ENCODE measurements at regions not wholly inside any gene's neighbourhood (a gene's known extent, or its start where the extent isn't known, plus 50 kb on each side); places are given as distances from the start of the nearest gene placed in this dataset.

DNA sequence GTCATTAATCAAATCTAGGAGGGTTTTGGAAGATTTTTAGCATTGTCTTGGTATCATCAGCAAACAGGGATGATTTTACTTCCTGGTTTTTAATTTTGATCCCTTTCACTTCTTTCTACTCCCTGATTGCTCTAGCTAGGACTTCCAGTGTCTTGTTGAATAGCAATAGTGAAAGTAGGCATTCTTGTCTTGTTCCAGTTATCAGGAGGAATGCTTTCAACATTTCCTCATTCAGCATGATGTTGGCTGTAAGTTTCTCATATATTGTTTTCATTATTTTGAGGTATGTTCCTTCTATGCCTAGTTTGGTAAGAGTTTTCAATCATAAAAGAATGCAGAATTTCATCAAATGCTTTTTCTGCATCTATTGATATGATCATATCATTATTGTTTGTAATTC, 244.2 kb upstream of the CLEC14A start:
- DNase-seq = no peak

DNA sequence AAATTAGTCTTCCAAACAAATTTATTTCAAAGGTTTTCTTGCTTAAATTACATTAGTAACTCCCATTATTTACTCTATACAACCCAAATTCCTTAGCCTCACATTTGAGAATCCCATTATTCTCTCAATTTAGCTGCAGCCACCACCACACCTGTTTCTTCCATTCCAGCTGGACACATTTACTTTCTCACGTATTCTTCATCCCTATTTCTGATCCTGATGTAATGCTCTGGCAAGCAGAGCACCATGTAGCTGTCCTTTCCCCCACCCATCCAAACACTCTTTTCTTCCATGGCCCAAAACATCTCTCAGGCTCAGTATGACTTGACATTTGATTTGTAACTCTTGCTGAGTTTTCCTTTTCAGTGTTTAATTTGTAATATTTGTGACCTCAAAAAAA, 240.2 kb upstream of the CLEC14A start:
- no peak for DNase-seq

DNA sequence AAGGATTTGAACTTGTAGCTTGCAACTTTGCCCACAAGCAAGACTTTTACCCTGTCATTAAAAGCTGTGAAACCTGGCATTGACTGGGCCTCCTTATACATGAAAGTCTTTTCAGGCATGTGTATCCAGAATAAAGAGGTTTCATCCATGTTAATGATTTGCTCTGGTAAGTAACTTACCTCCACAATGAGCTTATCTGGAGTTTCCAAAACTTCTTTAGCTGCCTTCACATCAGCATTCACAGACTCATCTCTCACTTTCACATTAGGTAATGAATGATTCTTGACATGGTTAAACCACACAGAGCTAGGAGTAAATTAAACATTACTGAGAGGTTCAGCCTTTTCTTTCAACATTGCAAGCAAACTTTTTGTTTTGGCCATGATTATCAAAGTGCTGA, 234.4 kb upstream of the CLEC14A start:
- DNase-seq = no peak

DNA sequence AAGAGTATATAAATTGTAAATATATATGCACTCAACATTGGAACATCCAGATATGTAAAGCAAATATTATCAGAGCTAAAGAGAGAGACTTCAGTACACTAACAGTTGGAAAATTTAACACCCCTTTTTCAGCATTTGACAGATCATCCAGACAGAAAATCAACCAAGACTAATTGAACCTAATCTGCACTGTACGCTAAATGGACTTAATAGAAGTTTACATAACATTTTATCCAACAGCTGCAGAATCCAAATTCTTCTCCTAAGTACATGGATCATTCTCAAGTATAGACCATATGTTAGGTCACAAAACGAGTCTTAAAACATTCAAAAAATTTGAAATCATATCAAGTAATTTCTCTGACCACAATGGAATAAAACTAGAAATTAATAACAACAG, 229.1 kb upstream of the CLEC14A start:
- DNase-seq = no peak

DNA sequence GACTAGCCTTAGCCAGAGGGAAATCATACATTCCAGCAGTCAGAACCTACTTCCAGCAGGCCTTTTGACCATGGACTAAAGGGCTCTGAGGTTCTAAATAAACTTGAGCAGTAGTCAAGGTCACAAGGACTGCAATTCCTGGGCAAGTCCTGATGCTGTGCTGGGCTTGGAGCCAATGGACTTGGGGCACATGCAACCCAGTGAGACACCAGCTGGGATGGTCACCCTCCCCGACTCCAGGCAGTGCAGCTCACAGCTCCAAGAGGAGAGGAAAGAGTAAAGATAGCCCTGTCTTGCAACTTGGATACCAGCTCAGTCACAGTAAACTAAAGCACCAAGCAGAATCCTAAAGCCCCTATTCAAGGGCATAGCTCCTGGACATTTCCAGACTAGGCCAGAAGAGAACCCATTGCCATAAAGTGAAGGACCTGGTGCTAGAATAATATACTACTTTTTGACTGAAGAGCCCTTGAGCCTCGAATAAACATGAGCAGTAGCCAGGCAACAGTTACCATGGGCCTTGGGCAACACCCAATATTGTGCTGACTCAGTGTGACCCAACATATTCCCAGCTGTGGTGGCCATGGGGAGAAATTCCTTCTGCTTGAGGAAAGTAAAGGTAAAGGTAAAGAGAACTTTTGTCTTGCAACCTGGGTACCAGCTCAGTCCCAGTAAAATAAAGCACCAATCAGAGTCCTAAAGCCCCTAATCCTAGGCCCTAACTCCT, 226.2 kb upstream of the CLEC14A start:
- no peak for DNase-seq

DNA sequence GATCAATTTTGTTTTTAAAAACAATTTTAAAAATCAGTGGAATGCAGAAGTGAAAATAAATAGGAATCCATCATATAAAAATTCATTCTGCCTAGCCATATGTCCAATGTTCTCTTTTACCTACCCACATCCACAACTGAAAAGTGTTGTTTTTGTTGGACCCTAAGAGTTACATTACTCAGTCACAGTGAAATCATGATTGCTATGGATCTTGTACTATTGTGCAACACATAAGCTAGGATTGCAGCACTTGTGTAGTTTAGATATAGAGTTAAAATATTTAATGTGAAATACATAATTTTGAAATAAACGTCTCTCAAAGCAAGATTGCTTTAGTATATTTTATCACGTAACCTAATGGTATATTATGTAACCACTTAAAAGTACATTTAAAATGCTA, 213.3 kb upstream of the CLEC14A start:
- DNase-seq = no peak

DNA sequence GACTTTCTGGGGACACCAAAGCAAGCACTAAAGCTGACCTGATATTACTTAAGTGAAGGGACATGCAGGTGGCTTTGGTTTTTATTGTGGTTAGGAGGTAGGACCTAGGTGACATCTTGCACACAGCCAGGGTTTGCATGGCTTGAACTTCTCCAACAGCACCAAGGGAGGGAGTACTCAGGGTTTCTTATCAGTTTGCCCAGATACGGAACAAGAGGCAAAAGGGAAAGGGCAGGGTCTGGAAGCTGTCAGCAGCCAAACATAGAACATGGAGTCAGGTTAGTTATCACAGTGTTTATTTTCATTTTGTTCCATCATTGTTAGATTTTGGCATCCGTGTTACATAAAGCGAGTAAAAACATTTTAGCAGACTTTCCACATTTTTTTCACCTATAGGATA, 186.3 kb upstream of the CLEC14A start:
- no peak for DNase-seq

DNA sequence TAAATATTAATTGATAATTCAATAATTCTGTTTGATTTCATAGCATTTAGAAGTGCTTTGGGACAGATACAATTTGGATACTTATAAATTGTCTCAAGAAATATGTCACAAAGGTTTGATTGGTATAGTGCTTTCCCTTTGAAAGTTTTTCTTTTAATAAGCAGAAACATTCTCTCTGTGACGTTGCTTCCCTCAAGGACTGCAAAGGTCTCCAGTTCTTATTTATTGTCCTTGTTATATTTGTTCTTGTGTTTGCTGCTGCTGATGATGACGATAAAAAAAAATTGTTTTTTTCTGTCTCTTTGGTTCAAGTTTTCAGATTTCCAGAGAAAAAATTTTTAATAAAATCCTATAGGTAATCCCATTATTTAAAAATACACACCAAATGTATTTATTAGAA, 176.3 kb upstream of the CLEC14A start:
- DNase-seq = no peak

DNA sequence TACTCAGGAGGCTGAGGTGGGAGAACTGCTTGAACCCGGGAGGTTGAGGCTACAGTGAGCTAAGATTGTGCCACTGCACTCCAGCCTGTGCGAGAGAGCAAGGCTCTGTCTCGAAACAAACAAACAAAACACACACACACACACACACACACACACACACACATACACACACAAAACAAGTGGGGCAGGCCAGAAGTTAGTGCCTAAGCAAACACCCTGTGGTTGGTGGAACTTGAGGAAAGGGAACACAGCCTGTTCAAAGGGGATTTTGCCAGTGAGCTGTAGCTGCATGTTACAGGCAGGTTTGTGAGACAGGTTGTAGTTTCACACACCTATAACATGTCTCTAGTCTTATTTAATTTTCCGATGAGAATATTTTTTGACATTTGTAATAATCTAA, 175.3 kb upstream of the CLEC14A start:
- no peak for DNase-seq

DNA sequence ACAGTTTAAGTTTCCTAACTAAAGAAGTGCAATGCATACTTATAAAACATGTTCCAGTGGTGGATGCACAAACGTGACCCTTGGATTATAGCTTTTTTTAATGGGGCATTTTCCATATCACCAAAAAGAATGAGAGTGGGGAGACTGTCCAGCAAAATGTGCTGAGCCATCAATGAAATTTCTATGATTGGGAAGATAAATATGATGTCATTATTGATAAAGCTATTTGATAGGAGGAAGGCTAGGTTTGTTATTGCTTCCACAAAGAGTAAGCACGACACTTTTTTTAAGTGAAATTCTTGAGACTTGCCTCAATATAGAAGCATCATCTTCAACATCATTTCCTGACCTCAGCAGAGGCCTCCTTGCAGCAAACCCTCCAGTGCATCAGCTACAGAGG, 174.6 kb upstream of the CLEC14A start:
- DNase-seq = no peak

DNA sequence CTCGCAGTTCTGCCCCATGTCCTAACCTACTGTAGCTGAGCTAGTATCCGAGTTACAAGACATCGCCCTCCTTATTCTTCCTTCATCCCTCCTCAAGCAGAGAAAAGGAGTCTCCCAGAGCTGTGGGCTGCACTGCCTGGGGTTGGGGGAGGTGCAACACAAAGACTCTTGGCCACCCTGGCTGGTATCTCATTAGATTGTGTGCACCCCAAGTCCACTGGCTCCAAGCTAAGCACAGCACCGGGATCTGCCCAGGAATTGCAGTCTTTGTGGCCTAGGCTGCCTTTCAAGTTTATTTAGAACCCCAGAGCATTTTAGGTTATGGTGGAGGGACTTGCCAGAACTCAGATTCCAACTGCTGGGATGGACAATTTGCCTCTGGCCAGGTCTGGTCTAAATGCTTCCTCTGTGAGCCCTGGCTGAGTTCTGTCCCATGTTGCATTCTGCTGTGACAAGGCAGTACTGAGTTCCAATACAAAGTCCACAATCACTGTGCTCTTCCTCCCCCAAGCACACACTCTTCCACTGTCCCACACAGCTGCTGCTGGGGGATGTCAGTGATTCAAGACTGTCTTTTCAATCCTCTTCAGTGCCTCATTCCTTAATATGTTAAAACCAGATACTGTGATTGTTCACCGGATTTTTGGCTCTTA, 169.6 kb upstream of the CLEC14A start:
- DNase-seq = no peak

DNA sequence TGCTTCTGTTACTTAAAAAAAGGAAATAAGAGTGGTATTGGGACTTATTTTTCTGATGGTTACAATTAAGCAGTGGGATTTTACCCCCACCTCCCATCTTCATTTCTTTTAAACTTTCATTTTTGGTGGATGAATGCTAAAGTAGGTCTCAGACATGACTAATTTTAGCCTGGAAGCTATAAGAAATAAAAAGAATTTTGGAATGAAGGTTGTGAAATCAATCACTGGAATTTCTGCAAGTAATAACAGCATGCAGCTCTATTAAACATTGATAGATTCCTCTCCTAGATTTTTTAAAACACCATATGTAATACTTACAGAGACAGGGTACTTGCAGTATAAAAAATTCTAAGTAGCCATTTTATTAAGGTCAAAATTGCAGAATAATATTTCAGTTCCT, 164.2 kb upstream of the CLEC14A start:
- DNase-seq = no peak

DNA sequence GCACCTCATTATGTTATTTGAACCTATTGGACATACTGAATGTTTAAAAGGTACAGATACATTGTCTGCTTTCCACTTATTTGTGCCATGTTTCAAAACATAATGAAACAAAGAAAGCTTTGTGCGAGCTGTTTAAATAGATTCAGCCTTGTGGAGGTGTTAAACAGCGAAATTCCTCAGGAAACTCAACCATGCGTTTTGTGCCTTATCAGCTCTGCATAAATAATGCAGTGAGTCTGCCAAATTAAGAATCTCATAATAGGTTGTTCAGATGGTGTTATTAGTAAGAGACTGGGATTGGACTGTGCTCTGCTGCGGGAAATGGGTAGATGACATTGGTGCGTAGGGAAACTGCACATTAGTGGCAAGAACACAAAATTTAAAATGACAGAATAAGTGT, 163.7 kb upstream of the CLEC14A start:
- no peak for DNase-seq

DNA sequence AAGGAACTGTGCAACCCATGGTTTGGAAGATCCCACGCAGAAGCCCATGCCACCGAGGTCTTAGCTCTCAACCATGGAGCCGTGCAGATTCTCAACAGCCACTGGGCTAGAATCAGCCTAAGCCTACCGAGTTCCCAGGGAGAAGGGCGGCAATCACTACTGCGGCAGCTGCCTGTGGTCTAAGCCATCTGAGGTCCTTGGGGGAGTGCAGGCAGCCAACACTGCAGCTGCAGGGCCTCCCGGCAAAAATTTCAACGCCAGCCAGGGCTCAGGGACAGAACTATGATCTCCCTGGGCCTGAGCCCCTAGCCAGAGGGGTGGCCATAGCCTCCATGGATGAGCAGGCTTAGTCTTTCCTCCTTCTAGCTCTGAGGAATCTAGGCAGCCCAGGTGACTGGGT, 156.8 kb upstream of the CLEC14A start:
- no peak for DNase-seq

DNA sequence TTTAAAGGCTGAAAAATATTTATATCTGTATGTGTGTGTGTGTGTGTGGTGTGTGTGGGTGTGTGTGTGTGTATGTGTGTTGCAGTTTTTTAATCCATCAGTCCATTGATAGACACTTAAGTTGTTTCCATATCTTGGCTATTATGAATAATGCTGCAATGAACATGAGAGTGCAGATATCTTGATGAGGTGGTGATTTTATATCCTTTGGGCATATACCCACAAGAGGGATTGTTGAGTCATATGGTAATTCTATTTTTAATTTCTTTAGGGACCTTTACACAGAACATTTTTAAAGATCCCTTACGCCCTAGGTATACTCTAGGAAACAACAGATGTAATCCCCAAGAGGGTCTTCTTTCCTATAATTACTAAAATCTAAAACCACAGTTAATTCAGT, 154.5 kb upstream of the CLEC14A start:
- no peak for DNase-seq

DNA sequence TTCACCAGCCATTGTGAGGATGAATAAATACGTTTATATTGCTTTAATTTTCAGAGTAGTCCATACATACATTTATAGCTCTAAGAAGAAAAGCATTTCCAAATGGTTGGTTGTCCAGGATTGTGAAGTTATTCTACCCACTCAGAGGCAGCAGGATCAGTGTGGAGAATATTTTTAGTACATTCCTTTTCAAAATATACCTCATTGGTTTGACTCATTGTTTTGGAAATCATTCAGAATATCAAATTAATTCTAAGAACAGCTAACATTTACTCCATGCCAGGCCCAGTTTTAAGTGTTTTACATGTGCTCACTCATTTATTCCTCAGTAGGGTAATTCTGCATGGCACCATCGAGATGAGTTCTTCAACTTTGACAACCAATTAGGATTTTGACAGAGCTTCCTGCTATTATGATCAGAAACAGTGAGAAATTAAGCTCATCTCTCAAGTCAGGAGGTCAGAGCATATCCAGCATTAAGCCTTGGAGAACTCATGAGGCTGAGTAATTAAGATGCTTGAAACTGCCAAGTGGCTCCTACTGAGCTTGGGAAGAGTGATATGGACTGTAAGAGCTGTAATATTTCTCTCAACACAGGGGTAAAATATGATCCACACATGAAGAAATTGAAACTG, 153.3 kb upstream of the CLEC14A start:
- DNase-seq = no peak

DNA sequence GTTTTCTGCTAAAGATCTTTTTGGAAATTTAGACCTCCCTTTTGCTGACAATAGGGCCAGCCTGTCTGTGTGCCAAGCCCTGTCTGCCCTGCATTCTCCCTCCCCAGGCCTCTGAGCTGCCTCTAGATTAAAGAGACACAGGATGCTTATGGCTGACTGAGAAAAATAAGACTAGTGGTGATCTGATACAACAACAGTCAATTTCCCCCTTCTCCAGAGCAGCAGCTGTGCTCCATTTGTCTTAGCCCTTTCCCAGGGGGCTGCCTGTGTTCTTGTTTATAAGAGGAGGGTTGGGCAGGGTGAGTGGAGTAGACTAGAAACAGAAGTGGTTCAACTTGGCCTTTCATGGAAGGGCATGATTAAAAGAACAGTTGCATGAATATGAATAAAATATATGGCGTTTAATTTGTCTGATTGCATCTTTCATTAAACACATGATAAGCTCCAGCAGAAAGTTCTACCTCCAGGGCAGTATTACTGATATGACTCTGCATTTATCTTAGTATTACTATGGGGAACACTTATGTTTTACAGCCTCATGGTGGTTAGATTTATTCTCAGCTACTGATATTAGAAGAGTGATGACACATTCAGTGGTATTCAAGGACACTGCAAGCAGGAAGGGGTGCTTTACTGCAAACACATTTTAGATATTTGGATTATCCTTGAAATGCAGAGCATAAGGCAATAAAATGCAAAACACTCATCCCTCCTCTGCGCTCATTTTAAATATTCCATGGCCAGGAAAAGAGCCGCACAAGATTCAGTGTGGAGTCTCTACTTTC, 150.2 kb upstream of the CLEC14A start:
- no peak for DNase-seq

DNA sequence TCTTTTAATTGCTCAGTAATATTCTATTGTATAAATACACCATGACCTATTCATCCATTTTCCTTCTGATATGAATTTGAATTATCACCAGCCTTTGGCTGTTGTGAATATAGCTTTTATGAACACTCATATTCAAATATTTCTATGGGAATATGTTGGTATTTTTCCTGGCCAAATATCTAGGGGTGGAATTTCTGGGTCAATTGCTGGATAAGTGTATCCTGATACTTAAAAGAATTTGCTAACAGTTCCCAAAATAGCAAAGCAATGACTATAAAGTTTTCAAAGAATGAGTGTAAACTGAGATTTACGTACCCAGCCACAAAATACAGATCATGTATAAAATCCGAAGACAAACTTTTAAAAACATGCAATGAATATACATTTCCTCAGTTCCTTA, 148.7 kb upstream of the CLEC14A start:
- no peak for DNase-seq

DNA sequence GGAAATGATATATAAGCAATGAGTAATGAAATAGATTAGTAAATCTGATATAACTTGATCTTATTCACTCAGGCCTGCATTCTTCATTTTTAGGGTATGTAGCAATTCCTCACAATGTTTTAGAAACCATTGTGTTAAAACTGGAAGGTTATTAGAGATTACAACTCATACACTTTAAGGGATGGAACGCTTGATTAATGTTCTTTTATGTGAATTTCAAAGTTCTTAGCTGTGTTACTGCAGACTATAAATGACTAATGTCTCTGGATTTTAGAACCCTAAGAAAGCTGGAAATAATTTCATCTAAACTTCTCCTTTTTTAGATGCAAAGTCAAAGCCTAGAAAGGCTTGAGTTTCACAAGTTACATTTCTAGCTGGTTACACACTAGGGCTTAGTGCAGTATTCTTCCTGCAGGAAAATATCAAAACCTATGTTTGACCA, 148.2 kb upstream of the CLEC14A start:
- no peak for DNase-seq

DNA sequence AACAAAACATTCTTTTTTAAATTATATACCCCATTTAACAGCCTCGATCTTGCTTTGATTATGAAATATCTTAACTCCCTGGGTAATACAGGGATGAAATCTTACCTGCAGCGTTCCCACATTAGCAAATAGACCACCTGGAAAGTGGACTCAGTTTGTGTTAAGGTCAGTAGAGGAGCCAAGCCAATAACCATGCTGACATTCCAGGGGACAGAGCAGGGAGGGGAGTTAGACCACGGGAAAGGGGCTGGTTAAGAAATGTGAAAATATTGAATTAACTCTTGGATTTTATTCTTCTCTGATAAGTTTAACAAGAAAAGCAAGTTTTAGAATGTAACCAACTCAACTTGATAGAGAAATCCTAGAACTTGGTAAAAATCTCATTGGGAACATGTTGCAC, 144.9 kb upstream of the CLEC14A start:
- DNase-seq = no peak

DNA sequence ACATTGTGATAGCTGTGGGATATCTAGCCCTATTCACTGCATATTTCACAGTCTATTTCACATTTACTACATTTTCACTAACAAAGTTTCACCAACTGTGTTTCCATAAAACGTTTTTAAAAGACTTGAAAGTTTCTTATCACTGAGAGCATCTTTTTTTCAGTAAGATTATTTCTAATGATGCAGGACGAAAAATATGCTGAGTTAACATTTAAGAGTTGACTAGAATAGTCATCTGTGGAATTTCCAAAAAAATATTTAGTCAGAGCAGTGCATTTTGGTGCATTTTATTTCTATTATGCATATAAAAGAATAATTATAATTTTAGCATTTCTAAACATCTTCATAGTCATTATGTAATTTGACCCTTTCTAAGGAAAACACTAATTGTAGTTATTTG, 143.8 kb upstream of the CLEC14A start:
- DNase-seq = no peak

DNA sequence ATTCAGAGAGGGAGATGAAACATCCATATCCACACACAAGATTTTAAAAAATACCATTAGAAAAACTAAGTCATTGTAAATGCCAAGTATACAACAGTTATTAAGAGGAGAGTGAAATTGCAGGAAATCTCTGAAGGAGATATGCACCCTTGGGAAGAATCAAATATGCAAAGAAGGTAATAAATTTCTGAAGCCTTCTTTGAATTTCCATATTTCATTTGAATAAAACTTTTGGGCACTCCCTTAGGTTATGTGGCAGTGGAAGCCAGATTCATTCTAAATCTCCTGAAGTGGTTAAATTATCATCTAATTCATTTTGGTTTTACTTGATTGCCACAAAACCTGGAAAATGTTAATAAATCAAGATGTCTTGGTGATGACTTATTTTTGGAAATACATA, 138.9 kb upstream of the CLEC14A start:
- DNase-seq = no peak

DNA sequence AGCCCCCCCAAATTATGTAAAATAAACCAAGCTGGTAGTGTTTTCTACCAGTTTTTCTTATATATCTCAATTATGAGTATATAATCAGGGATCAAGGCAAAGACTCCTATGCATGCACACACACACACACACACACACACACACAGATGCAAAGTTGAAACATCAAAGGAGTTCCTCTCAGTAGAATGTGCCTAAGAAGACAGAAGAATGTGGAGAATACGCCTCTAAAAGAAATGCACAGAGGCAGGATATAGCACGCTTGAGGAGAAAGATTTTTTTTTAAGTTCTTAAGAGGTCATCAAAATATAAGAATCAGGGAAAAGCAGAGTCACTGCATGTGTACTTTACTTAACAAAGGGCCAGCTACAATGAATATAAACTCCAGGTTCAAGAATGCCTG, 138.2 kb upstream of the CLEC14A start:
- DNase-seq = no peak

DNA sequence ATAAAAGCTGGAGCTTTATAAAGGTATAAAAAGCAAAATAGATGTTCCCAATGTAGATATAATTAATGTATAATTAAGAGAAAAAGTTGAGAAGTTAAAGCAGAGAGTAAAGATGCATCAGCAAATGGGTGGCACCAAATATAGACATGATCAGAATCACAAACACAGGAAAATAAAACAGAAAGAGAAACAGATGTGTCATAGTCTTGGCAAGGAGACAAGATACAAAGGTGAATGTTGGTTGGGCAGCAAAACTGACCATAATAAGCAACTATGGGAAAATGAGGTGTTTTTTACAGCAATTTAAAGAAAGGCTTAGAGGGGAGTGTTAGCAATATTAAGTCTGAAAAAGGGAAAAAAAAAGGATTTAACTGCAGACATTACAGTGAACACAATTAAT, 135.4 kb upstream of the CLEC14A start:
- DNase-seq = no peak
